Right renal pelvis (tissue), 4 donors: ENCODE measurements at regions not wholly inside any gene's neighbourhood (a gene's known extent, or its start where the extent isn't known, plus 50 kb on each side); places are given as distances from the start of the nearest gene placed in this dataset.

Experiments used
- DNase-seq, 4 donors: peaks; one replicate each; pipeline ENCODE4 v3.0.0-alpha.2; 2013; ENCODE audit warnings: low read depth in 4 of 4, low spot score in 3 of 4, missing footprints in 1 of 4

GRCh38 chr11:28526406-28526751 is 418.2 kb downstream of the METTL15 start:
- DNase-seq = no peak

- DNase-seq = no peak
These were observed 417.6 kb downstream of the METTL15 start for GRCh38 chr11:28525636-28526405.

GRCh38 chr11:28524098-28524497 is 415.9 kb downstream of the METTL15 start:
- DNase-seq = no peak

- no peak for DNase-seq
These were observed 412.9 kb downstream of the METTL15 start for GRCh38 chr11:28521075-28521474.

GRCh38 chr11:28520291-28520690 is 412.1 kb downstream of the METTL15 start:
- no peak for DNase-seq

GRCh38 chr11:28518825-28519224 is 410.6 kb downstream of the METTL15 start:
- no peak for DNase-seq

GRCh38 chr11:28517621-28518020 is 409.4 kb downstream of the METTL15 start:
- no peak for DNase-seq

GRCh38 chr11:28514391-28514790 is 406.2 kb downstream of the METTL15 start:
- DNase-seq = no peak

- no peak for DNase-seq
These were observed 404.1 kb downstream of the METTL15 start for GRCh38 chr11:28512143-28512756.

- no peak for DNase-seq
These were observed 397.0 kb downstream of the METTL15 start for GRCh38 chr11:28505232-28505631.

GRCh38 chr11:28504555-28505110 is 396.4 kb downstream of the METTL15 start:
- no peak for DNase-seq

- DNase-seq = no peak
These were observed 387.1 kb downstream of the METTL15 start for GRCh38 chr11:28495333-28495732.

- DNase-seq = no peak
These were observed 383.2 kb downstream of the METTL15 start for GRCh38 chr11:28491431-28491830.

GRCh38 chr11:28490773-28491382 is 382.7 kb downstream of the METTL15 start:
- no peak for DNase-seq

- no peak for DNase-seq
These were observed 380.1 kb downstream of the METTL15 start for GRCh38 chr11:28488336-28488735.

GRCh38 chr11:28483072-28483867 is 375.1 kb downstream of the METTL15 start:
- no peak for DNase-seq

GRCh38 chr11:28482666-28483065 is 374.5 kb downstream of the METTL15 start:
- no peak for DNase-seq

GRCh38 chr11:28481616-28482480 is 373.7 kb downstream of the METTL15 start:
- no peak for DNase-seq

- no peak for DNase-seq
These were observed 372.2 kb downstream of the METTL15 start for GRCh38 chr11:28480406-28480805.

- DNase-seq = no peak
These were observed 368.7 kb downstream of the METTL15 start for GRCh38 chr11:28476864-28477263.
